NCI-H748 treated with DMSO at 0.1 percent for 48 hours (cell line): ENCODE measurements at regions not wholly inside any gene's neighbourhood (a gene's known extent, or its start where the extent isn't known, plus 50 kb on each side); places are given as distances from the start of the nearest gene placed in this dataset.

Experiments used
- DNase-seq: peaks from one replicate; lab custom pipeline; 2025; lab: John Stamatoyannopoulos, UW

- DNase-seq = no peak
Observed at GRCh38 chr10:130623680-130624267, 487.6 kb downstream of the GLRX3 start.

GRCh38 chr10:130627346-130628045 is 491.3 kb downstream of the GLRX3 start:
- DNase-seq = no peak

DNA sequence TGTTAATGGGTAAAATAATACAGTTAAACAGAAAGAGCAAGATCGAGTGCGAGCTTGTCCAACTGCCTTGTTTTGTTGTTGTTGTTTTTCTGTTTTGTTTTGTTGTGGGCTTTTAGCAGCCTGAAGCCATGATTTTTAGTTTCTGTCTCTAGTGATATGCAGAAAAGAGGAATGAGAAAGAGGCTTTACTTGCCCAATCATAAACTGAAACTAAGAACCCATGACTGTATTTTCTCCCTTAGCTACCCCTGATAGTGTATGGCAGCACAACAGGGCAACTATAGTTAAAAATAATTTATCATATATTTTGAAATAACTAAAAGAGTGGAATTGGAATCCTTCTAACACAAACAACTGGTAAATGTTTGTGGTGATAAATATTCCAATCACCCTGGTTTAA is 493.9 kb downstream of the GLRX3 start:
- no peak for DNase-seq

- DNase-seq = no peak
Observed at GRCh38 chr10:130631142-130632096, 495.2 kb downstream of the GLRX3 start.

DNA sequence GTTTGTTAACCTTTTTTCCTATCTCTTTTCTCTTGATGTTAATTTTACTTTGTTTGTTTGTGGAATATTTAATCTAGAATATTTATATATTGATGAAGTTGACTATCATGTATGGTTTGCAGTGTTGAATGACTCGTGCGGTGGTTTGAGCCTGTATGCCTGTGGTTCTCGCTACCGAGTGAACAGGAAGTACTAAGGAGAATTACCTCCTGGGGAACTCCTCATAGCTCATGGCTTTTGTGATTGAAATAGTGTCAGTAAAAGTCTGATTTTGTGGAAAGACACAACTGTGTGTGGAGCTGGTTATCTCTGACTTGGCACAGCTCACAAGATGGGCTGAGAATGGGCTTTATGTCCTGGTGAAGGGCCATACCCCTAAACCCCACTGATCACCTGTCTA is 498.6 kb downstream of the GLRX3 start:
- DNase-seq = no peak

DNA sequence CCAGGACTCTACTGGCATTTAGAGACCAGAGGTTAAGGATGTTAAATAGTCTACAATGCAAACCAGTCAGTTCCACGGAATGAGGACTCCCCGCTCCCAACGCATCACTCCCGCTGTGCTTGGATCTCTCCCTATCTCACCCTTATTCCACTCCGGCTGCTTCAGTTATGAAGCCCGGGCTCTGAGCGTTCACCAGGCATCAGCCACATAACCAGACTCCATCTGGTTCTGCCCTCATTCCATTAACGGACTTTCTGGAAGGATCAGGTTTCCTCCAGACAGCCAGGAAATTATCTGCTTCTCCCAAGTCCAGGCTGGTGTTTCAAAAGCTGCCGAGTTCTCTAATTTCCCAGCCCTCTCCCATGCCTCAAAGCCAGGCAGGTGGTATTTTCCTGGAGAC is 499.3 kb downstream of the GLRX3 start:
- no peak for DNase-seq

DNA sequence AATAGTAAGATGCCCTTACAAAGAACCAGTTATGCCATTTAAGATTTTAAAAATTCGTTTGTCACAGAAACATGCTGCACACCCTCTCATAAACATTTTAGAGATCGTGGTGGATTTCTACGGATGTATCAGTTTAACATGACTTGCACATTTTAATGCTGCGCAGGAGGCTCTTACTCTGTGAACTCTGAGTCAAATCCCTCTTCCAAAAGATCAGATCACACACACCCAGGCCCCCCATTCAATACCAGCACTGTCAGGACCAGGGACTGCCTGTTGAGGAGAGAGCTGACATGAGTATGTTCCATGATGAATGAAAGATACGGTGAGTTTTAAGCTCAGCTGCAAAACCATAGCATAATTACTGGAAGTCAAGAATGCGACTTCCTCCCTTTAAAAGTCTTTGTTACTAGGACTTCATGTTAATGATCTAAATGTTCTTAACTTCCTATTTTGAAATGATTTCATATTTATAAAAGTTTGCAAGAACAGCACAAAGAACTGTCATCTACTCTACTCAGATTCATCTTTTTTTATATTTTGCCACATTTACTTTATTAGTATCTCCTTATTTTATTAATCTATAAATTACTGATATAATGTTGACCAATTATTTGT is 500.2 kb downstream of the GLRX3 start:
- DNase-seq = no peak

- no peak for DNase-seq
Observed at GRCh38 chr10:130637089-130637676, 501.0 kb downstream of the GLRX3 start.

DNA sequence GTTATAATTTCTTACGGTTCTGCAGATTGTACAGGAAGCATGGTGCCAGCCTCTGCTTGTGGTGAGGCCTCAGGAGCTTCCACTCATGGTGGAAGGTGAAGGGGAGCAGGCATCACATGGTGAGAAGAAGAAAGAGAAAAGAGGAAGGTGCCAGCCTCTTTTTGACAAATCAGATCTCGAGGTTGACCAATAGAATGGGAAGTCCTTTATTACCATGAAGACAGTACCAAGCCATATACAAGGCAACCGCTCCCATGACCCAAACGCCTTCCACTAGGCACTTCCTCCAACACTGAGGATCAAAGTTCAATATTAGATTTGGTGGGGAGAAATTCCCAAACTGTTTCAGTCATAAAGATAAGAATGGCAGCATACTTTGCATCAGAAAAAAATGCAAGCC is 502.8 kb downstream of the GLRX3 start:
- no peak for DNase-seq

- no peak for DNase-seq
Observed at GRCh38 chr10:130642926-130643325, 506.7 kb downstream of the GLRX3 start.

DNA sequence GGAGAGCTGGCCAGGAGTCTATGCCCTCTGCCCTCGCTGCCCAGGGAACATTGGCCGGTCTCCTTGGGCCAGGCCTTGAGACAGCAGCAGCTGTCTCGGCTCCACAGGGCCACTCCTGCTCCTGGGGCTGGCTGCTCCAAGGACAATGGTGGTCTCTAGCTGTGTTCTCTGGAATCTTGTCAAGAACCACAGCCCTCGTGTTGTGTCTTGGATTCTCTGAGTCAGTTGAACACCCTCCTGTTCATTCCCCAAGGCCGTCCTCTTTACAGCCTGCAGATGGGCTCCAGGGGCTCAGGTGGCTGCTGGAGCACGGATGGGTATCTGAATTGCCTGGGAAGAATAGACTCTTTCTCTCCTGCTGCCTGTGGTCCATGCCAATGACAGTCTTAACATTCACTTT is 511.1 kb downstream of the GLRX3 start:
- DNase-seq = no peak

- no peak for DNase-seq
Observed at GRCh38 chr10:130648807-130649206, 512.6 kb downstream of the GLRX3 start.

DNA sequence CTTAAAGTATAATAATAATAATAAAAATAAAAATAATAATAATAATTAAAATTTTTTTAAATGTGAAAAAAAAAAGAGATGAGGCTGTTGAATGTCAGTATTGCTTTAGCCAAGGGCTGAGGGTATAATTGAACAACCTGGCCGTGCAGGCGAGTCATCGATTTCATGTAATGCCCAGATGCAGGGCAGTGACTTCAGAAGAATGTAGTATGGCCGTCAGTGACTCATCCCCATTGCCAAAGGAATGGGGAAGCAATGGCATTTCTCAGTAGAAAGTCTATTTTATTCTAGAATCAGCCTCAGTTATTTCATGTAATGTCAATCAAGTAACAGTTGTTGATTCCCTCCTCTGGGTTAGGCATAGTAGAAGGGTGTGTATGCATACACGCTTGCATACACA is 516.4 kb downstream of the GLRX3 start:
- DNase-seq = no peak

GRCh38 chr10:130652964-130653578 is 516.9 kb downstream of the GLRX3 start:
- DNase-seq = no peak

DNA sequence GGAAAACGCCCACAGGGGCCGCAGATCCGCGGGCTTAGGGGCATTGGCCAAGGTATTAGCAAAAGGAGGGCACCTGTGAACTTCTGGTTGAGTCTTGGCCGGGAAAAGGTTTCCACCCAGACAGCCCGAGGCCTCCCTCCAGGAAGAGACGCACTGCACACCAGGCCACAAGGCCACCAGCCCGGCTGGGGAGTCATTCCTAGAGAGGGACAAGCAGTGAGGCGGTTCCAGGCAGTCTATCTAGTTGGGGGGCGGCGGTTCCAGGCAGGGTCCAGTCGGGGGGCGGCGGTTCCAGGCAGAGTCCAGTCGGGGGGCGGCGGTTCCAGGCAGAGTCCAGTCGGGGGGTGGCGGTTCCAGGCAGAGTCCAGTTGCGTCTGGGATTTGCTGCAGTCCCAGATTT is 518.5 kb downstream of the GLRX3 start:
- no peak for DNase-seq

- DNase-seq = no peak
Observed at GRCh38 chr10:130655313-130656186, 519.4 kb downstream of the GLRX3 start.

GRCh38 chr10:130656187-130656575 is 520.0 kb downstream of the GLRX3 start:
- DNase-seq = no peak

DNA sequence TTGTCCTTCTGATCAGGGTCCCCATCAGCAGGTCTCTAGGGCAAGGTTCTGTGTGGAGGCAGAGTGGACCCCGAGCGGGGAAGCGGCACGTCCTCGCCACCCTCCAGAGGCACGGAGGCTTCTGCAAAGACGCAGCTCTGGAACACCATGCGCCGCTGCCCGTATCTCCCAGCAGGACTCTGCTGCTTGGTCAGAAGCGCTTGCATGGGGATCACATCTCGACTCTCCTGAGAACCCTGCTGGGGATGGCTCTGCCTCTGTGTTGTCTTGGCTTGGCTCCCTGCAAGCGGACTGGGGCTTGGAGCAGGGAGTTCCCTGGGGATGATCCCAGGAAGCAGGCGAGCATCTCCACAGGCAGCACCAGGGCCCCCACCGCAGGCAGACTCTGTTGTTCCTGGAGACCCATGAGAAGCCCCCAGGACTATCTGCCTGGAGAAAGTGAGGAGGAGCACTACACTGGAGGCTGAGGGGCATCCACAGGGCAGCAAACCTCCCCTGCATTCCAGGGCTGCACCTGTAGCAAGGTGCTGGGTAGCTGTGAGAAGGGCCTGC is 520.5 kb downstream of the GLRX3 start:
- no peak for DNase-seq

DNA sequence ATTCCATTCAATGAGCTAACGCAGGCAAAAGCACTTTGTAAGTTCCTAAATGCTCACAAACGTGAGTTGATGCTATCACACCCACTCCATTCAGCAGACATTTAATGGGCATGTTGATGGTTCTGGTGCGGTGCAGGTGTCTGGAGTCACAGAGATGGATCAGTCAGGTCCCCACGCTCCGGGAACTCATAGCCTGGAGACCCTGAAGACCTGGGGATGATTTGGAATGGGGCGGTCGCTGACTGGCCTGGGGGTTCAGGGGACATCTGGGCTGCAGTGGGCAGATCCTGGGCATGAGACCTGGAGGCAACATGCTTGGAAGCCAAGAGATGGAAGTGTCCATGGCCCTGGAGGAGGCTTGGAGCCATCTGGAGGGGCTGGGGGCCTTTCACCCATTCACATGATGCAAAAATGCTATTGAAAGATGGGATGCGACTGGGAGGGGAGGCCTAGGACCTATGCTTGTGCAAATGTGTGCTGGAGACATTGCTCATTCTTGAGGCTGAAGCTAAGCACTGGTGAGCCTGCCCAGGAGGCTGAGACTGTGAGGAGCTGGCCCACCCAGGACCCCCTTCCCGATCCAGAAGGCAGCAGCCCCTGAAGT is 522.6 kb downstream of the GLRX3 start:
- no peak for DNase-seq

DNA sequence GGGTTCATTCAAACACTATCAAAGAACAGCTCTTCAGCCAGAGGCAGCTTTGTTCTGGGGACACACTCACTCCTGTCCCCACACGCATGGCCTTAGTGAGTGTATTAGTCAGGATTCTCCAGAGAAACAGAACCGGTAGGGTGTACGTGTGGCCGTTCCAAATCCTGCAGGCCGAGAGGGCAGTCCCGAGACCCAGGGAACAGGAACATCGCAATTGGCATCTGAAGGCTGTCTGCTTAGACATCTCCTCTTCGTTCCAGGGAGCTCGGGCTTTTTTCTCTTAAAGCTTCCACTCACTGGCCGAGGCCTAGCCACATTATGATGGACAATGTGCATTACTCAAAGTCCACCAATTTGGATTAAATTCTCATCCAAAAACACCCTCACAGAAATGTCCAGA is 523.3 kb downstream of the GLRX3 start:
- no peak for DNase-seq
